Endothelial cell of umbilical vein (primary cell): ENCODE measurements at regions not wholly inside any gene's neighbourhood (a gene's known extent, or its start where the extent isn't known, plus 50 kb on each side); places are given as distances from the start of the nearest gene placed in this dataset.

Experiments used
- BruUV-seq: library from RNA; stranded (reverse); fragments of 400-500 nt; replicated peaks from 2 replicates; lab custom pipeline; 2021; lab: Mats Ljungman, UMichigan
- CTCF ChIA-PET: fragments of 300-600, 350-600 bp; sonication (Branson Sonifier 250); formaldehyde crosslinking; loops from one replicate; lab custom pipeline; 2021; ENCODE audit warnings: antibody characterized with exemption, inconsistent platforms; lab: Charles Lee
- POLR2A ChIA-PET: fragments of 300-600, 350-600 bp; sonication (Branson Sonifier 250); formaldehyde crosslinking; loops from one replicate; lab custom pipeline; 2021; ENCODE audit warnings: antibody characterized with exemption, inconsistent platforms; lab: Charles Lee
- DNase-seq: peaks from one replicate; pipeline ENCODE4 v3.0.0-alpha.2; 2011; ENCODE audit warnings: low read depth, low spot score
- FAIRE-seq: peaks from 2 replicates; lab custom pipeline; 2011; peaks lifted over from hg19 to GRCh38; lab: Jason Lieb, UNC
- H2AFZ ChIP-seq: 2 replicates; pipeline ENCODE4 v1.6.0; 2012; ENCODE audit warnings: low read depth, low read length, control low read depth, inconsistent platforms
- H3K27ac ChIP-seq: 2 replicates; pipeline ENCODE4 v1.5.1; 2011; ENCODE audit warnings: low read depth, mild to moderate bottlenecking, control low read depth, low read length, moderate library complexity; ENCODE audit not compliant: insufficient read depth
- H3K27me3 ChIP-seq, 2 experiments: 2 replicates each; pipeline versions ENCODE4 v1.6.0 to v1.6.1; 2011; ENCODE audit warnings: low read length in 2 of 2, mixed read lengths in 1 of 2; ENCODE audit not compliant: control insufficient read depth in 2 of 2, insufficient read depth in 2 of 2
- H3K36me3 ChIP-seq, 2 experiments: 2 replicates in 1 of 2; 3 replicates in 1 of 2; pipeline ENCODE4 v1.5.1; 2011; ENCODE audit warnings: low read length in 2 of 2, mild to moderate bottlenecking in 1 of 2, moderate library complexity in 1 of 2; ENCODE audit not compliant: control insufficient read depth in 2 of 2, insufficient read depth in 2 of 2; ENCODE audit errors: extremely low read depth in 1 of 2
- H3K4me1 ChIP-seq: 3 replicates; pipeline ENCODE4 v1.5.1; 2011; ENCODE audit warnings: mild to moderate bottlenecking, low read length; ENCODE audit not compliant: control insufficient read depth, insufficient read depth; ENCODE audit errors: extremely low read depth
- H3K4me2 ChIP-seq: 2 replicates; pipeline ENCODE4 v1.6.1; 2011; ENCODE audit warnings: low read length, control low read depth, mixed read lengths; ENCODE audit not compliant: insufficient read depth
- H3K4me3 ChIP-seq, 3 experiments: fragments of 200-600 bp in 1 of 3; sonication (generic), shearing (Covaris generic) in 1 of 3; replicated peaks in 1 of 3; 2 replicates each; pipeline ENCODE4 v1.5.1; 2011 to 2016; ENCODE audit warnings: control low read depth in 3 of 3, low read length in 3 of 3, mild to moderate bottlenecking in 2 of 3, inconsistent platforms in 1 of 3, low read depth in 1 of 3, moderate library complexity in 1 of 3; ENCODE audit not compliant: insufficient read depth in 1 of 3
- H3K79me2 ChIP-seq: 2 replicates; pipeline ENCODE4 v1.6.0; 2012; ENCODE audit warnings: low read length, inconsistent platforms; ENCODE audit not compliant: control insufficient read depth, insufficient read depth
- H3K9ac ChIP-seq: replicated peaks from 2 replicates; pipeline ENCODE3; 2011; ENCODE audit warnings: low read length, control low read depth; ENCODE audit not compliant: insufficient read depth; ENCODE audit errors: extremely low read depth
- H3K9me1 ChIP-seq: replicated peaks from 3 replicates; pipeline ENCODE4 v1.6.0; 2011; ENCODE audit warnings: mild to moderate bottlenecking, low read length; ENCODE audit not compliant: control insufficient read depth, insufficient read depth; ENCODE audit errors: extremely low read depth
- H3K9me3 ChIP-seq: replicated peaks from 2 replicates; pipeline ENCODE4 v1.5.1; 2012; ENCODE audit warnings: low read length, inconsistent platforms; ENCODE audit not compliant: control insufficient read depth, insufficient read depth
- H4K20me1 ChIP-seq: replicated peaks from 2 replicates; pipeline ENCODE3; 2011; ENCODE audit warnings: mild to moderate bottlenecking, low read length; ENCODE audit not compliant: control insufficient read depth, insufficient read depth; ENCODE audit errors: extremely low read depth
- EZH2 ChIP-seq: IDR thresholded peaks from 2 replicates; pipeline ENCODE4 v1.6.1; 2012; ENCODE audit warnings: borderline replicate concordance, low read depth, mild to moderate bottlenecking, moderate library complexity, low read length, inconsistent platforms; ENCODE audit not compliant: severe bottlenecking
- FOS ChIP-seq: IDR thresholded peaks from 2 replicates; pipeline ENCODE4 v1.6.1; 2011; ENCODE audit warnings: mild to moderate bottlenecking, low read length, moderate library complexity, borderline replicate concordance; ENCODE audit not compliant: insufficient read depth
- GATA2 ChIP-seq: IDR thresholded peaks from 2 replicates; pipeline ENCODE4 v1.7.0; 2011; ENCODE audit warnings: low read depth, mild to moderate bottlenecking, moderate library complexity, mixed read lengths, low read length; ENCODE audit not compliant: insufficient read length, insufficient read depth
- JUN ChIP-seq: IDR thresholded peaks from 2 replicates; pipeline ENCODE4 v1.6.1; 2011; ENCODE audit warnings: borderline replicate concordance, low read depth; ENCODE audit not compliant: insufficient read length, insufficient read depth
- MYC ChIP-seq: IDR thresholded peaks from one replicate; pipeline ENCODE4 v1.6.1; 2011; ENCODE audit warnings: mild to moderate bottlenecking, low read depth, low read length
- POLR2A ChIP-seq: IDR thresholded peaks from 2 replicates; pipeline ENCODE4 v1.6.1; 2012; ENCODE audit warnings: low read depth, mild to moderate bottlenecking, control low read depth, low read length
- POLR2AphosphoS5 ChIP-seq: IDR thresholded peaks from 2 replicates; pipeline ENCODE4 v1.6.1; 2012; ENCODE audit warnings: low read depth, mild to moderate bottlenecking, control low read depth, low read length, moderate library complexity; ENCODE audit not compliant: insufficient read depth
- dilution Hi-C: fragments of 300-500 bp; cut with MboI; formaldehyde crosslinking; loops from one replicate; pipeline ENCODE4 v1.15.0; 2019; ENCODE audit warnings: low sequenced_read_pairs; ENCODE audit not compliant: extremely low pct_ligation_motif_present
- intact Hi-C: fragments of 100-400 bp; cut with micrococcal nuclease; formaldehyde crosslinking; loops from one replicate; pipeline ENCODE4 v1.10.0; 2022
- TF ChIP-seq, protein P1 (sequence below): IDR thresholded peaks from 2 replicates; pipeline ENCODE4 v1.6.1; 2011; ENCODE audit not compliant: insufficient read depth, insufficient read length
- TF ChIP-seq, protein P2 (sequence below), 2 donors: IDR thresholded peaks; 1 replicate in 1 of 2; 2 replicates in 1 of 2; pipeline ENCODE4 v1.5.1; 2011; ENCODE audit warnings: low read length in 2 of 2, mild to moderate bottlenecking in 2 of 2, moderate library complexity in 2 of 2, control low read depth in 1 of 2, inconsistent platforms in 1 of 2, low read depth in 1 of 2; ENCODE audit not compliant: insufficient read depth in 1 of 2; ENCODE audit errors: extremely low read depth in 1 of 2

DNA sequence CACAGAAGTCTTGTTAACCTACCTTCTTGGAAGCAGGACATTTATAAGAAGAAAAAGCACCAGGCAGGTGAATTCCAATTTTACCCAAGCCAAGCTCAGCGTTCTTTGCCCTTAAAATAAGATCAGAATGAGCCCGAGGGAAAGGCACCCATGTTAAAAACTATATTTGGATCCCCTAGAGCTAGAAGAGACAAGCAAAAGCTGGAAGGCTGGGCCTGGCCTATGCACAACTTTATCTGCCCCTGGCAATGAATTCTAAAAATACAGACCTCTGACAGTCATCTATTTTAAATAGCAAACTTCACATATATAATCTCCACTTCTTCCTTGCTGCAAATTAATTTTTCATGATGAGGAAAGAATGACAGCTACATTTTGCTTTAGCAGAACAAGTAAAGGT lies 180.9 kb downstream of the FGFR2 start:
- intact Hi-C loops: no loop called here
- peaks cover 8% of the 10 kb centered on the region for H3K9me3 ChIP-seq
- no peaks in the 10 kb centered on the region for H4K20me1 ChIP-seq
- TF ChIP-seq, protein P1, sequence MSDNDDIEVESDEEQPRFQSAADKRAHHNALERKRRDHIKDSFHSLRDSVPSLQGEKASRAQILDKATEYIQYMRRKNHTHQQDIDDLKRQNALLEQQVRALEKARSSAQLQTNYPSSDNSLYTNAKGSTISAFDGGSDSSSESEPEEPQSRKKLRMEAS: no peak
- TF ChIP-seq JUN: no peak
- no peak for TF ChIP-seq POLR2AphosphoS5
- TF ChIP-seq POLR2A: no peak
- no peak for TF ChIP-seq EZH2
- no peak for TF ChIP-seq GATA2
- no peak for TF ChIP-seq FOS
- TF ChIP-seq MYC: no peak
- TF ChIP-seq, protein P2, sequence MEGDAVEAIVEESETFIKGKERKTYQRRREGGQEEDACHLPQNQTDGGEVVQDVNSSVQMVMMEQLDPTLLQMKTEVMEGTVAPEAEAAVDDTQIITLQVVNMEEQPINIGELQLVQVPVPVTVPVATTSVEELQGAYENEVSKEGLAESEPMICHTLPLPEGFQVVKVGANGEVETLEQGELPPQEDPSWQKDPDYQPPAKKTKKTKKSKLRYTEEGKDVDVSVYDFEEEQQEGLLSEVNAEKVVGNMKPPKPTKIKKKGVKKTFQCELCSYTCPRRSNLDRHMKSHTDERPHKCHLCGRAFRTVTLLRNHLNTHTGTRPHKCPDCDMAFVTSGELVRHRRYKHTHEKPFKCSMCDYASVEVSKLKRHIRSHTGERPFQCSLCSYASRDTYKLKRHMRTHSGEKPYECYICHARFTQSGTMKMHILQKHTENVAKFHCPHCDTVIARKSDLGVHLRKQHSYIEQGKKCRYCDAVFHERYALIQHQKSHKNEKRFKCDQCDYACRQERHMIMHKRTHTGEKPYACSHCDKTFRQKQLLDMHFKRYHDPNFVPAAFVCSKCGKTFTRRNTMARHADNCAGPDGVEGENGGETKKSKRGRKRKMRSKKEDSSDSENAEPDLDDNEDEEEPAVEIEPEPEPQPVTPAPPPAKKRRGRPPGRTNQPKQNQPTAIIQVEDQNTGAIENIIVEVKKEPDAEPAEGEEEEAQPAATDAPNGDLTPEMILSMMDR (IDR thresholded peaks at IDR 0.05; ENCODE audit: extremely low read depth in 1 of 2, insufficient read depth in 1 of 2, low read depth in 1 of 2, low read length in 2 of 2): no peak
- dilution Hi-C loops: no loop called here
- no peak overlapping the region for H3K4me3 ChIP-seq
- CTCF ChIA-PET: no interaction called here
- H3K36me3 ChIP-seq: no peaks in the 10 kb centered on the region
- FAIRE-seq (no peak), DNase-seq (no peak)
- POLR2A ChIA-PET: no interaction called here
- no peak overlapping the region for H2AFZ ChIP-seq
- H3K9ac ChIP-seq: no peak overlapping the region
- H3K4me1 ChIP-seq: no peaks in the 10 kb centered on the region
- BruUV-seq: no TSS peak
- no peak overlapping the region for H3K4me2 ChIP-seq
- H3K27me3 ChIP-seq: no peaks in the 10 kb centered on the region
- no peaks in the 10 kb centered on the region for H3K9me1 ChIP-seq
- no peaks in the 10 kb centered on the region for H3K79me2 ChIP-seq
- no peak overlapping the region for H3K27ac ChIP-seq
